ENCODE measurements at regions not wholly inside any gene's neighbourhood (a gene's known extent, or its start where the extent isn't known, plus 50 kb on each side); places are given as distances from the start of the nearest gene placed in this dataset.

- no peak for DNase-seq (ENCODE audit: low spot score)
These were observed 404.3 kb upstream of the NPVF start for GRCh38 chr7:25632616-25633015.

GRCh38 chr7:25633426-25634036 is 405.2 kb upstream of the NPVF start:
- no peak for DNase-seq (ENCODE audit: low spot score)

DNA sequence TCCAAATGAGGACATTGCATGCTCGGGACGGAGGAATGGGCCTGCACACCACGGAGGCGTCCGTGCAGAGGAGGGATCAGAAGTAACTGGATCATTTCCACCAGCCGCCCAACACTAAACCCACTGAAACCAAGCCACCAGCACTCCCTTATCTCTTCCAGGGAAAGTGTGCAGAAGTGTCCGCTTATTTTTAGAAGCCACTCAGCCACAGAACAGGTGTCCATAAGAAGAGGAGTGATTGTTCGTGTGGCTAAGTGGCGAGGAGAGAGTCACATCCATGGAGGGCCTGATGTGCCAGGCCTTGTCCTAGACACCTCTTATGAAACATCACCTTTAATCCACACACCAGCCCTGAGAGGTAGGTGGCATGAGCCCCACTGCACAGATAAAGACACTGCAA is 407.9 kb upstream of the NPVF start:
- DNase-seq (ENCODE audit: low spot score) = no peak

DNA sequence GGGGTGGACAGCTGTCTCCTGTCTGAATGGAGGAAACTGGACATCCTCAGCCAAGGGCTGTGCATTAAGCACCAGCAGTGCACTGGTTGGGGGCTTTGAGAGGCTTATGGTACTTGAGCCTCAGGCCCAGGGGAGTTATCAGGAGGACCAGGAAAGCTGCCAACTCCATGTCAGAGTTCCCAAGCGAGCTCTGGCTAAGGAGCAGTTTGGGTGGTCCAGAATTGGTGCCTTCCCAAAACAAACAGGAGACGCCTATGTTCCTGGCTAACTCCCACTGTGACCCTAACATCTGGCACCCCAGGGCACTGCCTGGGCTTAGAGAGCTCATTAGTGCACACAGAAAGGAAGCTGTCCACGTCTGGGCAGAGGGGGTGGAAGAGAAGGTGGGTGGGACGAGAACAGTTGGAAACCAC is 408.6 kb upstream of the NPVF start:
- peak; percentile 56 for DNase-seq (ENCODE audit: low spot score)

DNA sequence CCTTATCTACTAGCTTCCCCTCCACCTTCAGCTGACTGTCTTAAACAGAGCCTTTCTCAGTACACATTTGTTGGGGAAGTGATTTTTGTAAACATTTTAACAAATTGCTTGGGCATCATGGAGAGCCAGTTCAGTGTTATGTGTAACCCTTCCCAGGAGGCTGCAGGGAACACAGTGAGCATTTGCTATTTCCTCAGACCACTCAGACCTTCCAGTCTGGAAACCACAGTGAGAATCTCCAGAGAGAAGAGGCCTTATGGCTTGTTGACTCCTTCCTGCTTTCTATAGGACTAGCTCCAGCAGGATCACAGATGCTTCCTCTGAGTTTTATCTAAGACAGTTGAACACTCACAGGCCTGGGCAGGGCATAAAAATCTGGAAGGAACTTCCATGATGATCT is 409.8 kb upstream of the NPVF start:
- DNase-seq (ENCODE audit: low spot score) = no peak

DNA sequence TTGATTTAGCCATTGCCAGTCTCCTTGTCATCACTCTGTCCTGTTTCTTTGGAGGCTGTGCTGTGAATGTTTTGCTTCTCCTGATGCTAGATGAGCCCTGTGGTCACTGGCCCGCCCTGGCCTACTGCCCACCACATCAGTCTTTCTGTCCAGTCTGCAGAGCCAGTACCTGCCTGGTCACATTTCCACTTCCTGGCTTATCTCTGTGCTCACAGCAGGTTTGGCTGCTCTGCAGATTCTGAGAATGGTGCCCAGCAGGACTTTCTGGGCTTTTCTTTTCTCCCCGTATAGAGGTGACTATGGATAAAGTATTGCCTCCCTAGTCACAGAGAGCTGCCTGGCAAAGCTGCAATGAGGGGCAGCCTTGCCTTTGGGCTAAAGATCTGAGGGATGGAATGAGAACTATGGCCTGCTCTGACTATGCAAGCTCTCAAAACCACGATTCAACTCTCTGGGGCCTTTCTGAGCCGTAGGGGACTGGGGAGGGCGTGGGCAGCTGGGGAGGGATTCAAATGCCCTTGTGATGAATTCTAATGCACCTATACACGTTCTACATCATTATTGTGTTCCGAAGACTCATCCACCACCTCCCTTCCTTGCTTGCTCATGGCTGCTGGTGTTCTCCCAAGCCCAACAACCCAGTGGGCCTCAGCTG is 410.4 kb upstream of the NPVF start:
- DNase-seq (ENCODE audit: low spot score) = no peak

DNA sequence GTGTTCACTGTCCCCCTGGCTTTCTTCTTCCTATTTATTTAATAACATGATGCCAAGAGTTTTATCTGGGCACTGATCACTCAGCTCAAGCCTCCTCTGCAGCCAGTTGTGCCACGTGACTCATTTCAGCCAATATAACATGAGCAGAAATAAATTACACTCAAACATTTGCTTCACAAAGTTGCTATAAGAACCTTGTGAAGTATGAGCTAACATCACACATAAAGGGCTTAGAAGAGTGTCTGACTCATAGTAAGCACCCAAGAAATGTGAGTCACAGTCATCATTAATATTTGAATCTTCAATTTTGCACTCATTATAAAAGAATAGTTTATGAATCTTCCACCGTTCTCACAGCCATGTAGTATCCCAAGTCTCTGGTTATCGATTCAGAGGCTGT is 414.6 kb upstream of the NPVF start:
- no peak for DNase-seq (ENCODE audit: low spot score)

DNA sequence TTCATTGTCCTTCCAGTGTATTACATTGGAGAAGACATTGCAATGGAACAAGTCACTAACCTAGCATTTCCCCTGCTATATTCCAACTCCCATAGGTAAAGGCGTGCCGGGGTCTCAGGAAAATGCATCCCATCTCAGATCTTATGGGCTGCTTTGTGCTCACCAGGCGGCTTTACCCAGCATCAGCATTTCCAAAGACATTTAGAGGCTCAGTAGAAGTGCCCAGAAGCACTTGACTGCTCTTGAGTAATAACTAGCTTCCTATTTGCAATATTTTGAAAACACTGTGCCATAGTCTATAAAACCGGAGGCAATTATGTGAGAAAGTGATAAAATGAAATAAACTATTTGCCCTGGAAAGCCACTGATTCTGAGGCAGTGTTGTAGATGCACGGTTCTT is 415.0 kb upstream of the NPVF start:
- no peak for DNase-seq (ENCODE audit: low spot score)

- DNase-seq (ENCODE audit: low spot score) = no peak
These were observed 415.6 kb upstream of the NPVF start for GRCh38 chr7:25643770-25644394.

DNA sequence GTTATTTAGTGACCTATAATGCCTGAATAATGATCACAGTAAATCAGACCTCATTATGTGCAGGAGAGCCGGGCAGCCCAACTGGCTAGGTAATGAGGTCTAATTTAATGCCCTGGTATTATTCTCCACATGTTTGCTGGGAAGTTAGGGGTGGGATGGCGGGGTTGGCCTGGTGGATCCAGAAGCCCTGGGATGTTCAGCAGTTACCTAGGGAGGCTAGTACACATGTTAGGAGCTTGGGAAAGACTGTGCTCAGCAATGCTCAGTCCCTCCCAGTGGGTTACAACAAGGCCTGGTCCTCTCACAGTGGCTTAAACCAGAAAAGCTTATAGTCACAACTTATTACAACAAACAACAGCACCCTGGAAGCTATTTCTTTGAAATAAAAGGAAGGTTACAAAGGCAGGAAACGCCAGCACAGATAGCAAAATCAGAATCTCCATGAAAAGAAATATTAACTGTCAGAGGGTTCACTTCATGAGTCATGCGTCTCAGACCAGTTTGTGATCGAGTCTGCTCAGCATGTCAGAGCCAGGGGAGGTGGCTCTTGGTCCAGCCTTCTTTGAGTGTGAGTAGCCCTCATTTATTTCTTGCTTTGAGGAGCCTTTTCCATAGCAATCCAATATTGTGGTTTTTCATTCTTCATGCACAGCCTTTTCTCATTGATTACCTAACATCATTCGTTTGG is 418.6 kb upstream of the NPVF start:
- DNase-seq (ENCODE audit: low spot score) = no peak

- DNase-seq (ENCODE audit: low spot score) = no peak
These were observed 419.6 kb upstream of the NPVF start for GRCh38 chr7:25647872-25648271.

GRCh38 chr7:25652366-25652765 is 424.1 kb upstream of the NPVF start:
- DNase-seq (ENCODE audit: low spot score) = no peak

- no peak for DNase-seq (ENCODE audit: low spot score)
These were observed 425.1 kb upstream of the NPVF start for GRCh38 chr7:25653384-25653783.

- DNase-seq (ENCODE audit: low spot score) = no peak
These were observed 427.8 kb upstream of the NPVF start for GRCh38 chr7:25656071-25656470.

GRCh38 chr7:25656581-25657026 is 428.3 kb upstream of the NPVF start:
- DNase-seq (ENCODE audit: low spot score) = no peak

DNA sequence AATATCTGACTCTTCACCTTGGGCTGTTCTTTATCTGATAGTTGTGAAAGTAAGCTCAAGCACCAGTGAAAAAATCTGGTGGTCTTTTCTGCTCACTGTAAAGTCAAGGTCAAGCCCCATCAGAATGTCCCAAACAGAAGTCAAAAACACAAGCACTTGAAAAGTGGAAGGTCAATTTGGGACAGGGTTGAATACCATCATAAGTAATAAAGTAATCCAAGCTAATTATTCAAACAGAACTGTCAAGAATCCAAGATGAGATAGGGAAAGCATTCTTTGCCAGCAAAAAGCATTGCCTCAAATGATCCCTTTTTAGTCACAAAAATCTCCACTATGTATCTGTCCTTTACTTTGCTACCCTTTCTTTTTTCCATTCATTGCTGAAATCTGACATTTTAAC is 430.1 kb upstream of the NPVF start:
- no peak for DNase-seq (ENCODE audit: low spot score)

GRCh38 chr7:25659841-25660240 is 431.6 kb upstream of the NPVF start:
- no peak for DNase-seq (ENCODE audit: low spot score)

DNA sequence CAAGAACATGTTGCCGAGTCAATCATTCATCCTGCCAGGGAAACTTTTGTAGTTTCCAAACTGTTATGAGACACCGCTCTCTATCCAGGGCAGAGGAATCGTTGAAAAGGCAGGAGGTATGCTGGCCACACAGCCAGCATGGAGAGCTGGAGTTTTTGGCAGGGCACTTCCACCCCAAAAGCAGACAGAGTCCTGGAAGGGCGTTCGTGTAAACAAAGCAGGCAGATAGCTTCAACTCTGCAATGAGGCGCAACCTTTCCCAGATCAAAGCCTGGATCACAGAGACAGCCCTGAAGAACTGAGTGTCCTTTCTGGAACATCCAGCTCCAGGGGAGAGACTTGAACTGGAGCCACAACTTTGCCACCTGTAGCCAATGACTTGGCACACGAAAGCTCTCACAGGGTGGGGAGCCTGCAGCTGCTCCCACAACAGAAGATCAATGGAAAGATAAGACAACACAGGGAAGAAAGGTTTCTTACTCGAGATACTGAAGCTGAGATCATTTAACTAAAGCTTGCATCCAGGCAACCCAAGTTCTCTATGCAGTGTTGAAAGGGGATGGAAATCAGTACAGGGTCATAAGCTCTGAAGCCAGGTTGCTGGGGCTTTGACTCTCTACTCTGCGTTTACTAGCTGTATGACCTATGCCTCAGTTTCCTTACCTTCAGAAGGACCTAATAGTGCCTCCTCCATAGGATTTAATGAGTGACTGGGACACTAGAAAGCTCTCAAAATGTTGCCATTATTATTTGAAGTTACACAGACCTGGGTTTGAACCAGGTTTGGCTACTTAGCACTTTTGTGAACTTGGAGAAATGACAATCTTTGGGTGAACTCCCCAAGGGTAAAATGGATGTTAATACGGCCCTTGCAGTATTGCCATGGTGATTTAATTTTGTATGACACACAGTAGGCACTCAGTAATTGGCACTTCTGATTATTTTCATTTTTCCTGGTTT is 434.8 kb upstream of the NPVF start:
- DNase-seq (ENCODE audit: low spot score) = no peak

DNA sequence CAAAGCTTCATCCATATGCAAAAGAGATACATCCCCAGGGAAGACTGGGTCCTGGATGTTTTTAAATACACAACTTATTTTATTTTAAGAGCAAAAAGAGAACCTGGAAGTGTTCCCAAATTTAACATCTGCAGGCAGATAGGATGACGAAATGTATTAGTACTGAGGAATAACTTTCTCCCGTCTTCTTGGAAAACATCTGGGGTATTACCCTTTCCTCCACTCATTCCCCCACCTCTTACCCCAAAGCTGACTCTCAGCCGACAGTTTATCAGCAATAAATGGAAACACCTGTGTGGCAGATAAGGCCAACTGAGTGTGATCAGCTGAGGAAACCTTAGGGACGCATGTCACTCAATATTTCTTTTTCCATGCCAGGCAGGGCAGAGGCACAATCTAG is 435.6 kb upstream of the NPVF start:
- no peak for DNase-seq (ENCODE audit: low spot score)

GRCh38 chr7:25664593-25664992 is 436.3 kb upstream of the NPVF start:
- no peak for DNase-seq (ENCODE audit: low spot score)

DNA sequence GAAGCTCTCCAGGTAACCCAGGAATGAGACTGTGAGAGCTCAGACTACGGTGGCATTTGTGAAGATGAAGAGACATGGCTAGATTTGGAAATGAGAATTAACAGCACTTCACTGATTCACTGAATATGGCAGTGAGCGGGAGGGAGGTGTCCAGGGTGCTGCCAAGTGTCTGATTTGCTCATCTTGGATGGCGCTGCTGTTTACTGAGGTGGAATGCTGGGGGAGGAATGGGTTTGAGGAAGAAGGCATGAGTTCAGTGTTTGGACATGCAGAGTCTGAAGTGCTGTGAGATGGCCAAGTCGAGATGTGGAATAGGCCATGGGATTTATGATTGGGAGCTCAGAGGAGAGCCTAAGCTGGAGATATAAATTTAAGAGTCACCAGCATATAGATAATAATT is 437.1 kb upstream of the NPVF start:
- DNase-seq (ENCODE audit: low spot score) = no peak

Data from D341Med (cell line).